ENCODE measurements at regions not wholly inside any gene's neighbourhood (a gene's known extent, or its start where the extent isn't known, plus 50 kb on each side); places are given as distances from the start of the nearest gene placed in this dataset.

DNA sequence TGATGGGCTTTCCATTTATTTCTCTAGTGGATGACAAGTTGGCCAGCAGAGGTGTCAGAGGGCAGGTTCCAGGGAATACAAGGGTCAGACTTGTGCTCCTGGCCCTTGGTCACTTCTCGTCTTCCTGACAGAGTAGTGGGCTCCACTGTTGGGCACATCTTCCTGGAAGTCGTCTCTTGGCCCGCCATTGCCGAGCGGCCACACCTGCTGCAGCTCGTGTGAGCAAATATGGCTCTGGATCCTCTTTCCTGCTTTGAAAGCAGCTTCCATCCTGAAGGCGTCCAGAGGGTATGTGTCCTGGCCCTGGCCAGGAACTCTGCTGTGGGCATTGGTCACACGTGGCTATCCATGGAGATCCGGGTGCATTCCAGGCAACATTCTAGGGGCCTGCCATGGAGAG, 100.2 kb downstream of the SNRPN start:
- no peak overlapping the region for H3K4me3 ChIP-seq
- FAIRE-seq, result no peak
- no peak overlapping the region for H3K27ac ChIP-seq
- TF ChIP-seq, protein P1, sequence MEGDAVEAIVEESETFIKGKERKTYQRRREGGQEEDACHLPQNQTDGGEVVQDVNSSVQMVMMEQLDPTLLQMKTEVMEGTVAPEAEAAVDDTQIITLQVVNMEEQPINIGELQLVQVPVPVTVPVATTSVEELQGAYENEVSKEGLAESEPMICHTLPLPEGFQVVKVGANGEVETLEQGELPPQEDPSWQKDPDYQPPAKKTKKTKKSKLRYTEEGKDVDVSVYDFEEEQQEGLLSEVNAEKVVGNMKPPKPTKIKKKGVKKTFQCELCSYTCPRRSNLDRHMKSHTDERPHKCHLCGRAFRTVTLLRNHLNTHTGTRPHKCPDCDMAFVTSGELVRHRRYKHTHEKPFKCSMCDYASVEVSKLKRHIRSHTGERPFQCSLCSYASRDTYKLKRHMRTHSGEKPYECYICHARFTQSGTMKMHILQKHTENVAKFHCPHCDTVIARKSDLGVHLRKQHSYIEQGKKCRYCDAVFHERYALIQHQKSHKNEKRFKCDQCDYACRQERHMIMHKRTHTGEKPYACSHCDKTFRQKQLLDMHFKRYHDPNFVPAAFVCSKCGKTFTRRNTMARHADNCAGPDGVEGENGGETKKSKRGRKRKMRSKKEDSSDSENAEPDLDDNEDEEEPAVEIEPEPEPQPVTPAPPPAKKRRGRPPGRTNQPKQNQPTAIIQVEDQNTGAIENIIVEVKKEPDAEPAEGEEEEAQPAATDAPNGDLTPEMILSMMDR (IDR thresholded peaks at IDR 0.05), result no peak
- 83 to 91% methylated on average over 9 of the region's 9 CpGs for WGBS, 2 donors
- H3K36me3 ChIP-seq, result peaks cover 5 to 93% (median 63%) of the 10 kb centered on the region in 3 donors
- peak in 1 of 6 donors; percentile 1 for DNase-seq
- ATAC-seq, result no peak
- H3K9me3 ChIP-seq, result peaks cover 0 to 33% (median 12%) of the 10 kb centered on the region in 4 donors
- H3K4me1 ChIP-seq, result no peaks in the 10 kb centered on the region
- intact Hi-C loops (cut with DNase I), result no loop called here
- H3K27me3 ChIP-seq, result no peaks in the 10 kb centered on the region

DNA sequence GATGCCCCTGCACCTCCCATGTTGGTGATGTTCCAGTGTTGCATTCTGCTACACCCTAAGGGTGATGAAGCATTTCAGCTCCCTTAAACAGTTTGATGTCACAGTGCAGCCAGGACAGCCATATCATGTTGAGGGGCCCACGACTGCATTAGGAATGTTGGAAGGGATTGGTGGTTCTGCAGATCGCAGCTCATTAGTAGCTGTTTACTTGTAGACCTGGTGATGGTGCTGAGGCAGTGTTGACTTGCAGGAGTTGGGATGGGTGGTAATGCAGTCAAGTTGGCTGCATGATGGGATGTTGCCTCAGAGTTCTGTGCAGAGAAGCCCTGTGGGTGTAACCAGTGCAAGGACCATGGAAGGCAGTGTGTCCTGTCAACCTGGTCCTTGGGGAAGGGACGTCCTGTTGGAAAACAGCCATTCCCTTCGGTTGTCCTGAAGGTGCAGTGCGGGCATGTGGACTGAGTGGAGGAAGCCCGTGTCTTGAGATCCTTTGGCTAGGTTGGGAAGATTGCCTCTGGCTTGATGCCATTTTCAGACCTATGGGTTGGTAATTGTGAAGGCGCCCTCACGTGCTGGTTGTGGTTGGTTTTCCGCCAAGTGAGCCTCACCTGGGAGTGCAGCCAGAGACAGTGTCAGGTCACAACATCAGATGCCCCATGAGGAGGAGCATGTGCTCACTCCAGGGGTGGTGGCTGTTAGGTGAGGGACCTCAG, 100.7 kb downstream of the SNRPN start:
- H3K4me1 ChIP-seq, result no peaks in the 10 kb centered on the region
- no peaks in the 10 kb centered on the region for H3K27me3 ChIP-seq
- no peak for ATAC-seq
- no peak overlapping the region for H3K27ac ChIP-seq
- no peak overlapping the region for H3K4me3 ChIP-seq
- TF ChIP-seq, protein P1 (IDR thresholded peaks at IDR 0.05), result no peak
- intact Hi-C loops (cut with DNase I), result no loop called here
- peaks cover 0 to 39% (median 11%) of the 10 kb centered on the region in 4 donors for H3K9me3 ChIP-seq
- H3K36me3 ChIP-seq, result peaks cover 5 to 94% (median 66%) of the 10 kb centered on the region in 3 donors
- peak in 1 of 6 donors; percentile 6 for DNase-seq
- FAIRE-seq, result no peak
- 82 to 83% methylated on average over 9 of the region's 9 CpGs for WGBS, 2 donors

DNA sequence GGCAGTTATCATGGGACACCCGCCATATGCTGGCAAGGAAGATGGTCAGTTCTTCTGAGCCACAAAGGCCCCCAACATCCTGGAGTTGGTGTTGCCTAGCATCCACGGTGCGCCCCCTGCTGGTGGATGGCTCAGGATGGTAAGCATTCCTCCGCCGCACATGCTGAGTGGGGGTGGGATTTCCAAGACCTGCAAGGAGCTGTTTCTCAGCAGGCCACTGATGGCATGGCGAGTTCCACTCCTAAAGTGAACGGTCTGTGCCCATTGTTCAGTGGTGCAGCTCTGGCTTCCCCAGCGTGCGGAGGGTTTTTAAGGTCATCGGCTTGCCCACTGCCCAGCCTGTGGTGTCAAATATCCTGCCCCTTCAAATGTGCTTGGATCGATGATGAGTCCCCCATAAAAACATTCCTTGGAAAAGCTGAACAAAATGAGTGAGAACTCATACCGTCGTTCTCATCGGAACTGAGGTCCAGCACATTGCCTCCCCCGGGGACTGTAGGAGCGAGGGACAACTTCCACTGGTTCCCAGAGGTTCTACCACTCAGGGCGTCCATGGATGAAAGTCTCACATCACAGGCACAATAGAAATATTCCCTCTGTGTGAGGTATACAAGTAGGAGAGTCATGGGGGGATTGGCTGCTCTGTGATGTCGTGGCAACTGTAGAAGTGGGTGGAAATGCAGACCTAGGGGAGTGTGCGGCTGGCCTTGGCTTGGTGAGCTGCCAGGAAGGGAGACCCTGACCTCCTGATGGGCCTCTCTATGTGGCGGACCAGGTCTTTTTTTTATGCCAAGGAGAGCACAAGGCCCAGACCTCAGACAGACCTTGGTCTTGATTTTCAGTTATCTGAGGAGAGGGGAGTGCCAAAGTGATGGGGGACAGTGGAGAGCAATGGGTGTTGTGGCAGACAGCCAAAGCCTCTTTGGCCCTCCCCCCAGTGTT, 102.0 kb downstream of the SNRPN start:
- WGBS, 2 donors, result 81 to 86% methylated on average over 20 of the region's 20 CpGs
- intact Hi-C loops (cut with DNase I), result no loop called here
- TF ChIP-seq, protein P1 (IDR thresholded peaks at IDR 0.05), result no peak
- FAIRE-seq (no peak), ATAC-seq (no peak), DNase-seq (peak in 1 of 6 donors; percentile 9)
- Histone ChIP-seq H3K27me3 (no peaks in the 10 kb centered on the region), H3K9me3 (peaks cover 0 to 45% (median 11%) of the 10 kb centered on the region in 4 donors), H3K4me3 (no peak overlapping the region), H3K27ac (no peak overlapping the region), H3K4me1 (no peaks in the 10 kb centered on the region), H3K36me3 (peaks cover 5 to 94% (median 59%) of the 10 kb centered on the region in 3 donors)

DNA sequence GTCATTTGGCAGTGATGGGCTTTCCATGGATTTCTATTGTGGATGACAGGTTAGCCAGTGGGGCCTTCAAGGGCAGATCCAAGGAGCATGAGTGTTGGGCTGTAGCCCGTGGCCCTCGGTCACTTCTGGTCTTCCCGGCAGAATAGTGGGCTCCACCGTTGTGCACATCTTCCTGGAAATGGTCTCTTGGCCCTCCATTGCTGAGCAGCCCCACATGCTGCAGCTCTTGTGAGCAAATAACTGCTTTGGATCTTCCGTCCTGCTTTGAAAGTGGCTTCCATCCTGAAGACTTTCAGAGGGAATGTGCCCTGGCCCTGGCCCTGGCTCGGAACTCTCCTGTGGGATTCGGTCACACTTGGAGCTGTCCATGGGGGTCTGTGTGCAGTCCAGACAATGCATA, 102.8 kb downstream of the SNRPN start:
- FAIRE-seq (no peak), DNase-seq (peak in 1 of 6 donors; percentile 1), ATAC-seq (no peak)
- intact Hi-C loops (cut with DNase I), result no loop called here
- Histone ChIP-seq H3K27me3 (no peaks in the 10 kb centered on the region), H3K4me1 (no peaks in the 10 kb centered on the region), H3K36me3 (peaks cover 5 to 94% (median 54%) of the 10 kb centered on the region in 3 donors), H3K4me3 (no peak overlapping the region), H3K27ac (no peak overlapping the region), H3K9me3 (peaks cover 0 to 47% (median 9%) of the 10 kb centered on the region in 4 donors)
- TF ChIP-seq, protein P1 (IDR thresholded peaks at IDR 0.05), result no peak
- 87 to 93% methylated on average over 7 of the region's 7 CpGs for WGBS, 2 donors
